GM23338 (cell line): ENCODE measurements at regions not wholly inside any gene's neighbourhood (a gene's known extent, or its start where the extent isn't known, plus 50 kb on each side); places are given as distances from the start of the nearest gene placed in this dataset.

Experiments used
- ATAC-seq: fragments of 200-7000 bp; cut with Tn5 transposase; 3 replicates; pipeline ENCODE4 v1.9.1; 2020
- DNase-seq: peaks from one replicate; pipeline ENCODE4 v3.0.0-alpha.2; 2015; ENCODE audit warnings: low spot score
- H2AFZ ChIP-seq: fragments of 200-600 bp; sonication (generic); 2 replicates; pipeline ENCODE4 v1.8.0; 2016; ENCODE audit warnings: antibody characterized with exemption, mild to moderate bottlenecking, moderate library complexity
- H3F3A ChIP-seq: fragments of 200-600 bp; sonication (generic); replicated peaks from 2 replicates; pipeline ENCODE4 v1.8.0; 2017; ENCODE audit warnings: antibody characterized with exemption, mixed run types, low read depth
- H3K27ac ChIP-seq: fragments of 200-600 bp; sonication (generic); 2 replicates; pipeline ENCODE4 v1.6.1; 2016; ENCODE audit warnings: low read depth
- H3K27me3 ChIP-seq: fragments of 200-600 bp; sonication (generic); 2 replicates; pipeline ENCODE4 v1.8.0; 2016; ENCODE audit warnings: mild to moderate bottlenecking, mixed run types, moderate library complexity; ENCODE audit not compliant: insufficient read depth
- H3K36me3 ChIP-seq: fragments of 200-600 bp; sonication (generic); 2 replicates; pipeline ENCODE4 v1.8.0; 2016; ENCODE audit warnings: mild to moderate bottlenecking; ENCODE audit not compliant: insufficient read depth
- H3K4me1 ChIP-seq: fragments of 200-600 bp; sonication (generic); 2 replicates; pipeline ENCODE4 v1.8.0; 2016; ENCODE audit warnings: mild to moderate bottlenecking, moderate library complexity; ENCODE audit not compliant: insufficient read depth
- H3K4me2 ChIP-seq: fragments of 200-600 bp; sonication (generic); 2 replicates; pipeline ENCODE4 v1.7.1; 2017; ENCODE audit warnings: mixed run types
- H3K4me3 ChIP-seq: fragments of 200-600 bp; sonication (generic); 2 replicates; pipeline ENCODE4 v1.6.1; 2016; ENCODE audit warnings: mixed run types
- H3K79me2 ChIP-seq: fragments of 200-600 bp; sonication (generic); replicated peaks from 2 replicates; pipeline ENCODE4 v1.8.0; 2017; ENCODE audit warnings: mild to moderate bottlenecking; ENCODE audit not compliant: insufficient read depth
- H3K9me2 ChIP-seq: fragments of 200-600 bp; sonication (generic); 2 replicates; pipeline ENCODE4 v1.8.0; 2017; ENCODE audit not compliant: insufficient read depth
- H4K20me1 ChIP-seq: fragments of 200-600 bp; sonication (generic); replicated peaks from 2 replicates; pipeline ENCODE4 v1.8.0; 2017; ENCODE audit warnings: mild to moderate bottlenecking; ENCODE audit not compliant: insufficient read depth
- H3K27ac Mint-ChIP-seq: 2 replicates; pipeline ENCODE4 v1.8.0; 2020; ENCODE audit warnings: inconsistent platforms, mild to moderate bottlenecking, moderate library complexity, mixed read lengths
- H3K27me3 Mint-ChIP-seq: 3 replicates; pipeline ENCODE4 v1.8.0; 2022; ENCODE audit warnings: low read depth, mild to moderate bottlenecking, moderate library complexity, mixed read lengths, inconsistent platforms; ENCODE audit not compliant: insufficient read depth, poor library complexity
- H3K36me3 Mint-ChIP-seq: 3 replicates; pipeline ENCODE4 v1.8.0; 2021; ENCODE audit warnings: low read depth, mild to moderate bottlenecking, inconsistent platforms, moderate library complexity, mixed read lengths
- H3K4me1 Mint-ChIP-seq: 3 replicates; pipeline ENCODE4 v1.8.0; 2020; ENCODE audit warnings: mild to moderate bottlenecking, inconsistent platforms, mixed read lengths
- H3K4me3 Mint-ChIP-seq: 3 replicates; pipeline ENCODE4 v1.8.0; 2021; ENCODE audit warnings: moderate library complexity, mild to moderate bottlenecking, inconsistent platforms, mixed read lengths
- H3K9me3 Mint-ChIP-seq: 3 replicates; pipeline ENCODE4 v1.8.0; 2020; ENCODE audit warnings: moderate library complexity, mild to moderate bottlenecking, inconsistent platforms, mixed read lengths
- CREB1 ChIP-seq: fragments of 250-450 bp; sonication (Bioruptor Pico); IDR thresholded peaks from 2 replicates; pipeline ENCODE4 v1.5.0; 2020; ENCODE audit warnings: low read depth, mild to moderate bottlenecking, moderate library complexity
- CTCF ChIP-seq, 2 experiments: fragments of 200-600 bp in 1 of 2; sonication (generic) in 1 of 2; conservative IDR thresholded peaks; 2 replicates each; pipeline versions ENCODE4 v1.5.1 to v1.6.1; 2016 to 2017; ENCODE audit warnings: antibody characterized with exemption in 2 of 2, low read depth in 2 of 2, mild to moderate bottlenecking in 2 of 2, moderate library complexity in 1 of 2
- EZH2 ChIP-seq: fragments of 200-600 bp; sonication (generic); IDR thresholded peaks from one replicate; pipeline ENCODE4 v1.8.0; 2017; ENCODE audit warnings: antibody characterized with exemption, mild to moderate bottlenecking, low read depth; ENCODE audit not compliant: unreplicated experiment
- EZH2phosphoT487 ChIP-seq: fragments of 200-600 bp; sonication (generic); IDR thresholded peaks from one replicate; pipeline ENCODE4 v1.8.1; 2018; ENCODE audit warnings: antibody characterized with exemption; ENCODE audit not compliant: unreplicated experiment
- JUNB ChIP-seq: IDR thresholded peaks from one replicate; pipeline ENCODE4 v1.6.1; 2016; ENCODE audit warnings: antibody characterized with exemption; ENCODE audit not compliant: unreplicated experiment
- NANOG ChIP-seq: IDR thresholded peaks from 2 replicates; pipeline ENCODE4 v1.6.1; 2016; ENCODE audit warnings: antibody characterized with exemption, borderline replicate concordance
- POLR2AphosphoS5 ChIP-seq: IDR thresholded peaks from 2 replicates; pipeline ENCODE4 v1.6.1; 2016; ENCODE audit warnings: antibody characterized with exemption, low read depth
- REST ChIP-seq: IDR thresholded peaks from one replicate; pipeline ENCODE4 v1.6.1; 2018; ENCODE audit warnings: antibody characterized with exemption; ENCODE audit not compliant: unreplicated experiment
- STAT1 ChIP-seq: IDR thresholded peaks from one replicate; pipeline ENCODE4 v1.6.1; 2016; ENCODE audit warnings: antibody characterized with exemption; ENCODE audit not compliant: unreplicated experiment
- ZNF114 ChIP-seq: fragments of 250-450 bp; sonication (Bioruptor Pico); IDR thresholded peaks from 2 replicates; pipeline ENCODE4 v1.5.0; 2020; ENCODE audit warnings: mild to moderate bottlenecking, moderate library complexity
- ZNF331 ChIP-seq: fragments of 250-450 bp; sonication (Bioruptor Pico); IDR thresholded peaks from 2 replicates; pipeline ENCODE4 v1.5.0; 2020; ENCODE audit warnings: low read depth, mild to moderate bottlenecking, moderate library complexity
- TF ChIP-seq, protein P1 (sequence below): fragments of 250-450 bp; sonication (Bioruptor Pico); IDR thresholded peaks from 2 replicates; pipeline ENCODE4 v1.5.0; 2020; ENCODE audit warnings: mild to moderate bottlenecking, moderate library complexity
- TF ChIP-seq, protein P2 (sequence below): IDR thresholded peaks from 2 replicates; pipeline ENCODE4 v1.6.1; 2016; ENCODE audit warnings: antibody characterized with exemption

DNA sequence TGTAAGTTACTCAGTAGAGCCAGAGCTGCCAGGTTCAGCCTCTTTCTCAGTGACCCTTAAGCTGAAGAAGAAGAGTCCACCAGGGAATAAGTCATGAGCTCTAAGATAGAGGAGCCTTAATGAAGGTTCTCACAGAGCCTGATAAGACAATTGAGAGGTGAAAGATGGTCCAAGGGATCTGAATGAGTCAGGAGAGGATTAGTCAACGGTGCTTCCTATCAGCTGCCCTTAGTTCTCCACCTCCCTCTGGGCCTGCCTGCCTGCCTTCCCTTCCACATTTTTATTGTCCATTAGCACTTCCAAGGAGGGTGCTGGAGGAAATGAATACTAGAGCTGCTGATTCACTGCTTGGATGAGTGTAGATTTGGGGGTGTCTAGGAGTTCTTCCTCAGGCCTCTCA is 161.7 kb upstream of the RMST start:
- Histone ChIP-seq H3K4me2 (no peak overlapping the region), H3F3A (no peaks in the 10 kb centered on the region), H2AFZ (no peak overlapping the region), H4K20me1 (no peaks in the 10 kb centered on the region), H3K79me2 (no peaks in the 10 kb centered on the region), H3K27me3 (no peaks in the 10 kb centered on the region), H3K9me2 (peaks cover 8% of the 10 kb centered on the region), H3K27ac (no peak overlapping the region), H3K4me3 (no peak overlapping the region), H3K4me1 (no peaks in the 10 kb centered on the region), H3K36me3 (no peaks in the 10 kb centered on the region)
- DNase-seq (no peak), ATAC-seq (no peak)
- Mint-ChIP-seq H3K4me1 (peaks cover 2% of the 10 kb centered on the region; the same call in 1 of the 3 replicates), H3K36me3 (no peaks in the 10 kb centered on the region; the same call in 2 of the 3 replicates), H3K9me3 (peaks cover 5% of the 10 kb centered on the region; the same call in 2 of the 3 replicates), H3K4me3 (no peak overlapping the region), H3K27ac (no peak overlapping the region), H3K27me3 (no peaks in the 10 kb centered on the region)
- TF ChIP-seq, protein P1, sequence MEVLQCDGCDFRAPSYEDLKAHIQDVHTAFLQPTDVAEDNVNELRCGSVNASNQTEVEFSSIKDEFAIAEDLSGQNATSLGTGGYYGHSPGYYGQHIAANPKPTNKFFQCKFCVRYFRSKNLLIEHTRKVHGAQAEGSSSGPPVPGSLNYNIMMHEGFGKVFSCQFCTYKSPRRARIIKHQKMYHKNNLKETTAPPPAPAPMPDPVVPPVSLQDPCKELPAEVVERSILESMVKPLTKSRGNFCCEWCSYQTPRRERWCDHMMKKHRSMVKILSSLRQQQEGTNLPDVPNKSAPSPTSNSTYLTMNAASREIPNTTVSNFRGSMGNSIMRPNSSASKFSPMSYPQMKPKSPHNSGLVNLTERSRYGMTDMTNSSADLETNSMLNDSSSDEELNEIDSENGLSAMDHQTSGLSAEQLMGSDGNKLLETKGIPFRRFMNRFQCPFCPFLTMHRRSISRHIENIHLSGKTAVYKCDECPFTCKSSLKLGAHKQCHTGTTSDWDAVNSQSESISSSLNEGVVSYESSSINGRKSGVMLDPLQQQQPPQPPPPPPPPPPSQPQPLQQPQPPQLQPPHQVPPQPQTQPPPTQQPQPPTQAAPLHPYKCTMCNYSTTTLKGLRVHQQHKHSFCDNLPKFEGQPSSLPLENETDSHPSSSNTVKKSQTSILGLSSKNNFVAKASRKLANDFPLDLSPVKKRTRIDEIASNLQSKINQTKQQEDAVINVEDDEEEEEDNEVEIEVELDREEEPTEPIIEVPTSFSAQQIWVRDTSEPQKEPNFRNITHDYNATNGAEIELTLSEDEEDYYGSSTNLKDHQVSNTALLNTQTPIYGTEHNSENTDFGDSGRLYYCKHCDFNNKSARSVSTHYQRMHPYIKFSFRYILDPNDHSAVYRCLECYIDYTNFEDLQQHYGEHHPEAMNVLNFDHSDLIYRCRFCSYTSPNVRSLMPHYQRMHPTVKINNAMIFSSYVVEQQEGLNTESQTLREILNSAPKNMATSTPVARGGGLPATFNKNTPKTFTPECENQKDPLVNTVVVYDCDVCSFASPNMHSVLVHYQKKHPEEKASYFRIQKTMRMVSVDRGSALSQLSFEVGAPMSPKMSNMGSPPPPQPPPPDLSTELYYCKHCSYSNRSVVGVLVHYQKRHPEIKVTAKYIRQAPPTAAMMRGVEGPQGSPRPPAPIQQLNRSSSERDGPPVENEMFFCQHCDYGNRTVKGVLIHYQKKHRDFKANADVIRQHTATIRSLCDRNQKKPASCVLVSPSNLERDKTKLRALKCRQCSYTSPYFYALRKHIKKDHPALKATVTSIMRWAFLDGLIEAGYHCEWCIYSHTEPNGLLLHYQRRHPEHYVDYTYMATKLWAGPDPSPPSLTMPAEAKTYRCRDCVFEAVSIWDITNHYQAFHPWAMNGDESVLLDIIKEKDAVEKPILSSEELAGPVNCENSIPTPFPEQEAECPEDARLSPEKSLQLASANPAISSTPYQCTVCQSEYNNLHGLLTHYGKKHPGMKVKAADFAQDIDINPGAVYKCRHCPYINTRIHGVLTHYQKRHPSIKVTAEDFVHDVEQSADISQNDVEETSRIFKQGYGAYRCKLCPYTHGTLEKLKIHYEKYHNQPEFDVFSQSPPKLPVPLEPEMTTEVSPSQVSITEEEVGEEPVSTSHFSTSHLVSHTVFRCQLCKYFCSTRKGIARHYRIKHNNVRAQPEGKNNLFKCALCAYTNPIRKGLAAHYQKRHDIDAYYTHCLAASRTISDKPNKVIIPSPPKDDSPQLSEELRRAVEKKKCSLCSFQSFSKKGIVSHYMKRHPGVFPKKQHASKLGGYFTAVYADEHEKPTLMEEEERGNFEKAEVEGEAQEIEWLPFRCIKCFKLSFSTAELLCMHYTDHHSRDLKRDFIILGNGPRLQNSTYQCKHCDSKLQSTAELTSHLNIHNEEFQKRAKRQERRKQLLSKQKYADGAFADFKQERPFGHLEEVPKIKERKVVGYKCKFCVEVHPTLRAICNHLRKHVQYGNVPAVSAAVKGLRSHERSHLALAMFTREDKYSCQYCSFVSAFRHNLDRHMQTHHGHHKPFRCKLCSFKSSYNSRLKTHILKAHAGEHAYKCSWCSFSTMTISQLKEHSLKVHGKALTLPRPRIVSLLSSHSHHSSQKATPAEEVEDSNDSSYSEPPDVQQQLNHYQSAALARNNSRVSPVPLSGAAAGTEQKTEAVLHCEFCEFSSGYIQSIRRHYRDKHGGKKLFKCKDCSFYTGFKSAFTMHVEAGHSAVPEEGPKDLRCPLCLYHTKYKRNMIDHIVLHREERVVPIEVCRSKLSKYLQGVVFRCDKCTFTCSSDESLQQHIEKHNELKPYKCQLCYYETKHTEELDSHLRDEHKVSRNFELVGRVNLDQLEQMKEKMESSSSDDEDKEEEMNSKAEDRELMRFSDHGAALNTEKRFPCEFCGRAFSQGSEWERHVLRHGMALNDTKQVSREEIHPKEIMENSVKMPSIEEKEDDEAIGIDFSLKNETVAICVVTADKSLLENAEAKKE (CRISPR knock-in tag) = no peak
- TF ChIP-seq EZH2phosphoT487 (no peak), CREB1 (CRISPR knock-in tag) (no peak), POLR2AphosphoS5 (no peak), NANOG (no peak), ZNF114 (CRISPR knock-in tag) (no peak), REST (no peak), JUNB (no peak), CTCF (conservative IDR thresholded peaks at IDR 0.05; ENCODE audit: low read depth in 2 of 2) (no peak), ZNF331 (CRISPR knock-in tag) (no peak), STAT1 (no peak), EZH2 (no peak)
- TF ChIP-seq, protein P2, sequence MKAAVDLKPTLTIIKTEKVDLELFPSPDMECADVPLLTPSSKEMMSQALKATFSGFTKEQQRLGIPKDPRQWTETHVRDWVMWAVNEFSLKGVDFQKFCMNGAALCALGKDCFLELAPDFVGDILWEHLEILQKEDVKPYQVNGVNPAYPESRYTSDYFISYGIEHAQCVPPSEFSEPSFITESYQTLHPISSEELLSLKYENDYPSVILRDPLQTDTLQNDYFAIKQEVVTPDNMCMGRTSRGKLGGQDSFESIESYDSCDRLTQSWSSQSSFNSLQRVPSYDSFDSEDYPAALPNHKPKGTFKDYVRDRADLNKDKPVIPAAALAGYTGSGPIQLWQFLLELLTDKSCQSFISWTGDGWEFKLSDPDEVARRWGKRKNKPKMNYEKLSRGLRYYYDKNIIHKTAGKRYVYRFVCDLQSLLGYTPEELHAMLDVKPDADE = no peak
